ENCODE measurements at regions not wholly inside any gene's neighbourhood (a gene's known extent, or its start where the extent isn't known, plus 50 kb on each side); places are given as distances from the start of the nearest gene placed in this dataset.

GRCh38 chr6:40077315-40077714, 143.1 kb upstream of the MOCS1 start:
- ChIA-PET CTCF (no interaction called here), POLR2A (no interaction called here)
- TF ChIP-seq ARNT (IDR thresholded peaks at IDR 0.05) (no peak), SUZ12 (IDR thresholded peaks at IDR 0.05) (no peak), HDGF (IDR thresholded peaks at IDR 0.05; ENCODE audit: borderline replicate concordance) (no peak), NFRKB (IDR thresholded peaks at IDR 0.05) (no peak), FOXK2 (IDR thresholded peaks at IDR 0.05) (no peak), CTBP1 (IDR thresholded peaks at IDR 0.05; ENCODE audit: borderline replicate concordance) (no peak), PKNOX1 (IDR thresholded peaks at IDR 0.05) (no peak), BHLHE40 (IDR thresholded peaks at IDR 0.05; ENCODE audit: borderline replicate concordance) (no peak), FOXA1 (IDR thresholded peaks at IDR 0.05) (no peak), SP1 (IDR thresholded peaks at IDR 0.05) (no peak), ELF4 (IDR thresholded peaks at IDR 0.05) (no peak), L3MBTL2 (conservative IDR thresholded peaks at IDR 0.05) (no peak), ZNF384 (IDR thresholded peaks at IDR 0.05) (no peak), FOXM1 (IDR thresholded peaks at IDR 0.05; ENCODE audit: borderline replicate concordance) (no peak), LEF1 (IDR thresholded peaks at IDR 0.05; ENCODE audit: borderline replicate concordance) (no peak), TARDBP (IDR thresholded peaks at IDR 0.05) (no peak)
- DNase-seq (ENCODE audit: extremely low spot score) = no peak

- CTCF ChIA-PET = no interaction called here
- no peak for TF ChIP-seq FOXM1 (IDR thresholded peaks at IDR 0.05; ENCODE audit: borderline replicate concordance)
- no peak for TF ChIP-seq CTBP1 (IDR thresholded peaks at IDR 0.05; ENCODE audit: borderline replicate concordance)
- no peak for DNase-seq (ENCODE audit: extremely low spot score)
- POLR2A ChIA-PET = no interaction called here
These were observed 140.9 kb upstream of the MOCS1 start for GRCh38 chr6:40075056-40075590.

GRCh38 chr6:40074306-40075055, 140.2 kb upstream of the MOCS1 start:
- no peak for TF ChIP-seq CTBP1 (IDR thresholded peaks at IDR 0.05; ENCODE audit: borderline replicate concordance)
- no peak for TF ChIP-seq ELF4 (IDR thresholded peaks at IDR 0.05)
- no peak for TF ChIP-seq ARNT (IDR thresholded peaks at IDR 0.05)
- TF ChIP-seq SUZ12 (IDR thresholded peaks at IDR 0.05) = no peak
- TF ChIP-seq TARDBP (IDR thresholded peaks at IDR 0.05) = no peak
- TF ChIP-seq PKNOX1 (IDR thresholded peaks at IDR 0.05) = no peak
- no peak for TF ChIP-seq ZNF384 (IDR thresholded peaks at IDR 0.05)
- TF ChIP-seq SP1 (IDR thresholded peaks at IDR 0.05) = no peak
- TF ChIP-seq BHLHE40 (IDR thresholded peaks at IDR 0.05; ENCODE audit: borderline replicate concordance) = no peak
- TF ChIP-seq NFRKB (IDR thresholded peaks at IDR 0.05) = no peak
- no peak for TF ChIP-seq LEF1 (IDR thresholded peaks at IDR 0.05; ENCODE audit: borderline replicate concordance)
- no peak for TF ChIP-seq HDGF (IDR thresholded peaks at IDR 0.05; ENCODE audit: borderline replicate concordance)
- no peak for TF ChIP-seq FOXA1 (IDR thresholded peaks at IDR 0.05)
- no peak for TF ChIP-seq FOXK2 (IDR thresholded peaks at IDR 0.05)
- no peak for DNase-seq (ENCODE audit: extremely low spot score)
- CTCF ChIA-PET = no interaction called here
- POLR2A ChIA-PET = no interaction called here

- ChIA-PET POLR2A (no interaction called here), CTCF (no interaction called here)
- TF ChIP-seq ELF4 (IDR thresholded peaks at IDR 0.05) (no peak), SP1 (IDR thresholded peaks at IDR 0.05) (no peak), NFRKB (IDR thresholded peaks at IDR 0.05) (no peak), PKNOX1 (IDR thresholded peaks at IDR 0.05) (no peak), BHLHE40 (IDR thresholded peaks at IDR 0.05; ENCODE audit: borderline replicate concordance) (no peak), CTBP1 (IDR thresholded peaks at IDR 0.05; ENCODE audit: borderline replicate concordance) (no peak), FOXM1 (IDR thresholded peaks at IDR 0.05; ENCODE audit: borderline replicate concordance) (no peak), SUZ12 (IDR thresholded peaks at IDR 0.05) (no peak), ARNT (IDR thresholded peaks at IDR 0.05) (no peak), TARDBP (IDR thresholded peaks at IDR 0.05) (no peak), FOXK2 (IDR thresholded peaks at IDR 0.05) (no peak), ZNF384 (IDR thresholded peaks at IDR 0.05) (no peak), HDGF (IDR thresholded peaks at IDR 0.05; ENCODE audit: borderline replicate concordance) (no peak), LEF1 (IDR thresholded peaks at IDR 0.05; ENCODE audit: borderline replicate concordance) (no peak), L3MBTL2 (conservative IDR thresholded peaks at IDR 0.05) (no peak), FOXA1 (IDR thresholded peaks at IDR 0.05) (no peak)
- DNase-seq (ENCODE audit: extremely low spot score) = no peak
These were observed 132.1 kb upstream of the MOCS1 start for GRCh38 chr6:40066372-40066771.

- ChIA-PET CTCF (no interaction called here), POLR2A (no interaction called here)
- no peak for TF ChIP-seq FOXM1 (IDR thresholded peaks at IDR 0.05; ENCODE audit: borderline replicate concordance)
- TF ChIP-seq PKNOX1 (IDR thresholded peaks at IDR 0.05) = no peak
- TF ChIP-seq BHLHE40 (IDR thresholded peaks at IDR 0.05; ENCODE audit: borderline replicate concordance) = no peak
- no peak for TF ChIP-seq FOXK2 (IDR thresholded peaks at IDR 0.05)
- no peak for TF ChIP-seq FOXA1 (IDR thresholded peaks at IDR 0.05)
- TF ChIP-seq HDGF (IDR thresholded peaks at IDR 0.05; ENCODE audit: borderline replicate concordance) = no peak
- no peak for TF ChIP-seq ARNT (IDR thresholded peaks at IDR 0.05)
- no peak for TF ChIP-seq SP1 (IDR thresholded peaks at IDR 0.05)
- no peak for TF ChIP-seq SUZ12 (IDR thresholded peaks at IDR 0.05)
- no peak for TF ChIP-seq ZNF384 (IDR thresholded peaks at IDR 0.05)
- TF ChIP-seq TARDBP (IDR thresholded peaks at IDR 0.05) = no peak
- no peak for TF ChIP-seq L3MBTL2 (conservative IDR thresholded peaks at IDR 0.05)
- no peak for DNase-seq (ENCODE audit: extremely low spot score)
These were observed 122.6 kb upstream of the MOCS1 start for GRCh38 chr6:40056865-40057264.
